ENCODE measurements at regions not wholly inside any gene's neighbourhood (a gene's known extent, or its start where the extent isn't known, plus 50 kb on each side); places are given as distances from the start of the nearest gene placed in this dataset.

- Histone ChIP-seq H3K4me1 (no peaks in the 10 kb centered on the region), H3K4me3 (no peak overlapping the region), H3K27ac (no peak overlapping the region), H3K36me3 (no peaks in the 10 kb centered on the region), H3K9me3 (peaks cover 0 to 1% (median 0%) of the 10 kb centered on the region in 11 donors), H3K27me3 (no peaks in the 10 kb centered on the region)
- WGBS, 2 donors, result 83 to 86% methylated on average over 3 of the region's 3 CpGs
- ATAC-seq (no peak), DNase-seq (no peak)
- TF ChIP-seq, protein P1, sequence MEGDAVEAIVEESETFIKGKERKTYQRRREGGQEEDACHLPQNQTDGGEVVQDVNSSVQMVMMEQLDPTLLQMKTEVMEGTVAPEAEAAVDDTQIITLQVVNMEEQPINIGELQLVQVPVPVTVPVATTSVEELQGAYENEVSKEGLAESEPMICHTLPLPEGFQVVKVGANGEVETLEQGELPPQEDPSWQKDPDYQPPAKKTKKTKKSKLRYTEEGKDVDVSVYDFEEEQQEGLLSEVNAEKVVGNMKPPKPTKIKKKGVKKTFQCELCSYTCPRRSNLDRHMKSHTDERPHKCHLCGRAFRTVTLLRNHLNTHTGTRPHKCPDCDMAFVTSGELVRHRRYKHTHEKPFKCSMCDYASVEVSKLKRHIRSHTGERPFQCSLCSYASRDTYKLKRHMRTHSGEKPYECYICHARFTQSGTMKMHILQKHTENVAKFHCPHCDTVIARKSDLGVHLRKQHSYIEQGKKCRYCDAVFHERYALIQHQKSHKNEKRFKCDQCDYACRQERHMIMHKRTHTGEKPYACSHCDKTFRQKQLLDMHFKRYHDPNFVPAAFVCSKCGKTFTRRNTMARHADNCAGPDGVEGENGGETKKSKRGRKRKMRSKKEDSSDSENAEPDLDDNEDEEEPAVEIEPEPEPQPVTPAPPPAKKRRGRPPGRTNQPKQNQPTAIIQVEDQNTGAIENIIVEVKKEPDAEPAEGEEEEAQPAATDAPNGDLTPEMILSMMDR (IDR thresholded peaks at IDR 0.05), result no peak
- intact Hi-C loops (cut with DNase I), result loop anchor here in 1 of 10 donors (10.0 kb wide), 1 partner anchor 62 kb away; no protein-coding TSS in a partner anchor
Measured at GRCh38 chr9:25816439-25816838, 138.2 kb upstream of the TUSC1 start.

GRCh38 chr9:25814023-25814422 lies 135.8 kb upstream of the TUSC1 start:
- DNase-seq, result no peak
- no peak overlapping the region for H3K27ac ChIP-seq
- peaks cover 0 to 21% (median 0%) of the 10 kb centered on the region in 11 donors for H3K9me3 ChIP-seq
- no peaks in the 10 kb centered on the region for H3K4me1 ChIP-seq
- TF ChIP-seq, protein P1 (IDR thresholded peaks at IDR 0.05), result no peak
- H3K36me3 ChIP-seq, result no peaks in the 10 kb centered on the region
- no peaks in the 10 kb centered on the region for H3K27me3 ChIP-seq
- intact Hi-C loops (cut with DNase I), result loop anchor here in 1 of 10 donors (10.0 kb wide), 1 partner anchor 59 kb away; no protein-coding TSS in a partner anchor
- ATAC-seq, result no peak
- no peak overlapping the region for H3K4me3 ChIP-seq

- intact Hi-C loops (cut with DNase I), result loop anchor here in 1 of 10 donors (10.0 kb wide), 1 partner anchor 59 kb away; no protein-coding TSS in a partner anchor
- DNase-seq (no peak), ATAC-seq (no peak)
- TF ChIP-seq, protein P1 (IDR thresholded peaks at IDR 0.05), result no peak
- Histone ChIP-seq H3K4me1 (no peaks in the 10 kb centered on the region), H3K9me3 (peaks cover 0 to 22% (median 0%) of the 10 kb centered on the region in 11 donors), H3K4me3 (no peak overlapping the region), H3K36me3 (no peaks in the 10 kb centered on the region), H3K27ac (no peak overlapping the region), H3K27me3 (no peaks in the 10 kb centered on the region)
- WGBS, 2 donors, result 47 to 53% methylated on average over 2 of the region's 2 CpGs
Measured at GRCh38 chr9:25813478-25813877, 135.2 kb upstream of the TUSC1 start.

GRCh38 chr9:25808554-25808953 lies 130.3 kb upstream of the TUSC1 start:
- Histone ChIP-seq H3K4me3 (no peak overlapping the region), H3K9me3 (peaks cover 0 to 30% (median 0%) of the 10 kb centered on the region in 11 donors), H3K27me3 (no peaks in the 10 kb centered on the region), H3K27ac (no peak overlapping the region), H3K4me1 (no peaks in the 10 kb centered on the region), H3K36me3 (no peaks in the 10 kb centered on the region)
- no peak for DNase-seq
- TF ChIP-seq, protein P1 (IDR thresholded peaks at IDR 0.05), result no peak
- 65 to 67% methylated on average over 1 of the region's 1 CpG for WGBS, 2 donors
- intact Hi-C loops (cut with DNase I), result no loop called here
- ATAC-seq, result no peak
